IPS DF 6.9 (cell line): ENCODE measurements at regions not wholly inside any gene's neighbourhood (a gene's known extent, or its start where the extent isn't known, plus 50 kb on each side); places are given as distances from the start of the nearest gene placed in this dataset.
A peak's percentile ranks its signal among the peaks of the same experiment; 100 is the strongest.

ENCODE experiments used
- DNase-seq: peaks from one replicate; pipeline ENCODE4 v3.0.0-alpha.2; 2013; ENCODE audit warnings: low read depth, low spot score
- H3K27ac ChIP-seq: one replicate; pipeline ENCODE4 v1.5.1; 2013; ENCODE audit warnings: low read length, control low read depth
- H3K27me3 ChIP-seq: 2 replicates; pipeline ENCODE4 v1.6.1; 2013; ENCODE audit warnings: mild to moderate bottlenecking, low read length; ENCODE audit not compliant: control insufficient read depth, insufficient read depth
- H3K36me3 ChIP-seq: 2 replicates; pipeline ENCODE4 v1.6.1; 2013; ENCODE audit warnings: low read length; ENCODE audit not compliant: control insufficient read depth, insufficient read depth
- H3K4me1 ChIP-seq: 2 replicates; pipeline ENCODE4 v1.6.1; 2013; ENCODE audit warnings: low read length; ENCODE audit not compliant: control insufficient read depth, insufficient read depth
- H3K4me3 ChIP-seq: 2 replicates; pipeline ENCODE4 v1.5.1; 2013; ENCODE audit warnings: mild to moderate bottlenecking, low read length
- H3K9me3 ChIP-seq: 2 replicates; pipeline ENCODE4 v1.6.1; 2013; ENCODE audit warnings: low read length, inconsistent platforms; ENCODE audit not compliant: control insufficient read depth, insufficient read depth
- WGBS: extraction: QIAGEN DNeasy Blood & Tissue Kit; methylation state at CpG from one replicate; pipeline ENCODE4 v1.1.7; 2013; ENCODE audit warnings: mixed read lengths, missing lambda C conversion rate; ENCODE audit not compliant: insufficient read length, insufficient coverage; 5-methylcytosine and 5-hydroxymethylcytosine counted together

DNA sequence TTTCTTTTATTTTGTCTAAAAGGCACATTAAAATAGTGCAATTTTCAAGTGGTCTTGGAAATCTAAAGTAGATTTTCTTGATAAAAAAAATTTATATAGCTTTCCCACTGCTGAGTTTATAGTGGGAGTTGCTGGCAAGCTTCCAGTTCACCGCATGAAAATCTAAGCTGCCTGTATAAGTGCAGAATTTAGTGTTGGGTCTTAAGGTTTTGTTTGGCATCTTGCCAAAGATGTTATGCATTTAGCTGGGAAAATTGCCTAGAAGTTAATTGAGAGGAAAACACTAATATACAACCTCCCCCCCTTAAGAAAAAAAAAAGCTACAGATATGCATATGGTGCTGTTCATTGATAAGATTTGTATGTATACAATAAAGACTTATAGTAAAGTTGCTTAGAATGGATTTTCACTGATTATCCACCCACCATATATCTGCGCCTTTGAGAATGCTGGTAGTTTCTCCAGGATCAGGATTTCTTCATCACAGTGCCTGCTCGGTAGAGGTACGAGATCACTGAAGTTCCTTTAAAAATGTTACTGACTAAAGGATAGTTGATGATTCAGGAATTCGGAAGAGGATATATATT lies 803.2 kb upstream of the POU3F3 start:
- Histone ChIP-seq H3K36me3 (no peaks in the 10 kb centered on the region), H3K27me3 (no peaks in the 10 kb centered on the region), H3K4me3 (no peak overlapping the region), H3K27ac (no peak overlapping the region), H3K9me3 (no peaks in the 10 kb centered on the region), H3K4me1 (no peaks in the 10 kb centered on the region; the same call in 1 of the 2 replicates)
- DNase-seq, result no peak
- no CpG with 5 or more reads among the region's 5 CpGs for WGBS

- Histone ChIP-seq H3K27ac (no peak overlapping the region), H3K4me3 (no peak overlapping the region), H3K9me3 (no peaks in the 10 kb centered on the region), H3K27me3 (no peaks in the 10 kb centered on the region), H3K36me3 (no peaks in the 10 kb centered on the region), H3K4me1 (no peaks in the 10 kb centered on the region; the same call in 1 of the 2 replicates)
- no peak for DNase-seq
- no CpG with 5 or more reads among the region's 6 CpGs for WGBS
Measured at GRCh38 chr2:104051766-104052165, 802.1 kb upstream of the POU3F3 start.

GRCh38 chr2:104052356-104052755 lies 801.6 kb upstream of the POU3F3 start:
- no CpG with 5 or more reads among the region's 5 CpGs for WGBS
- DNase-seq, result no peak
- H3K4me3 ChIP-seq, result no peak overlapping the region
- H3K9me3 ChIP-seq, result no peaks in the 10 kb centered on the region
- H3K27me3 ChIP-seq, result no peaks in the 10 kb centered on the region
- H3K36me3 ChIP-seq, result no peaks in the 10 kb centered on the region
- H3K4me1 ChIP-seq, result no peaks in the 10 kb centered on the region; the same call in 1 of the 2 replicates
- H3K27ac ChIP-seq, result no peak overlapping the region

GRCh38 chr2:104056451-104056850 lies 797.5 kb upstream of the POU3F3 start:
- H3K4me3 ChIP-seq, result no peak overlapping the region
- no peaks in the 10 kb centered on the region for H3K36me3 ChIP-seq
- no peak overlapping the region for H3K27ac ChIP-seq
- no peaks in the 10 kb centered on the region; the same call in 1 of the 2 replicates for H3K4me1 ChIP-seq
- H3K27me3 ChIP-seq, result no peaks in the 10 kb centered on the region
- DNase-seq, result no peak
- H3K9me3 ChIP-seq, result no peaks in the 10 kb centered on the region
- WGBS, result no CpG with 5 or more reads among the region's 1 CpG

DNA sequence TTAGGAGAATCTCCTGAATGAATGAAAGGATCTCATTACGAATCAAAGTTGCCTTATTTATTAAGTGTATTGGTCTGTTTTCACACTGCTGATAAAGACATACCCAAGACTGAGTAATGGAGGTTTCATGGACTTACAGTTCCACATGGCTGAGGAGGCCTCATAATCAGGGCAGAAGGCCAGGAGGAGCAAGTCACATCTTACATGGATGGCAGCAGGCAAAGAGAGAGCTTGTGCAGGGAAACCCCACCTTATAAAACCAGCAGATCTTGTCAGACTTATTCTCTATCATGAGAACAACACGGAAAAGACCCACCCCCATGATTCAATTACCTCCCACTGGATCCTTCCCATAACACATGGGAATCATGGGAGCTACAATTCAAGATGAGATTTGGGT lies 785.2 kb upstream of the POU3F3 start:
- H3K36me3 ChIP-seq, result no peaks in the 10 kb centered on the region
- DNase-seq, result no peak
- H3K27me3 ChIP-seq, result no peaks in the 10 kb centered on the region
- H3K4me3 ChIP-seq, result no peak overlapping the region
- H3K9me3 ChIP-seq, result no peaks in the 10 kb centered on the region
- no peak overlapping the region for H3K27ac ChIP-seq
- no peaks in the 10 kb centered on the region for H3K4me1 ChIP-seq
- WGBS, result no CpG with 5 or more reads among the region's 2 CpGs

DNA sequence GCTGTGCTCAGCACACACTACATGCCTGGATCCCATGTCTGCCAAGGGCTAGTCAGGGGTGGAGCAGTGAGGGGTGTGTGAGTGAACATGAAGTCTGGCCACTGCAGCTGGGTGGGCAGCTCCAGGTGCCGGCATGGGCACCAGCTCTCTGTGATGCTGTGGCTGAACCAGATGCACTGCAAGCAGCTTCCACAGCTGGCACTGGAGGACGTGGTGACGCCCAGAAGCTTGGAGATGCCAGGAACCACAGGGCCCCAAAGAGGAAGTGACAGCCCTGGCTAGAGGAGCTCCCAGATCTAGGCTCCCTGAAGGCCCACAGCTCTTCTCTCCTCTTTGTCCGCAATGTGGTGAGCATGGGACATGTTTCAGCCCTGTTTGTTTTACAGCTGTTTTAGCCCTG lies 776.3 kb upstream of the POU3F3 start:
- DNase-seq, result no peak
- no peaks in the 10 kb centered on the region for H3K9me3 ChIP-seq
- WGBS, result no CpG with 5 or more reads among the region's 4 CpGs
- no peaks in the 10 kb centered on the region for H3K36me3 ChIP-seq
- no peaks in the 10 kb centered on the region for H3K4me1 ChIP-seq
- H3K4me3 ChIP-seq, result no peak overlapping the region
- no peak overlapping the region for H3K27ac ChIP-seq
- no peaks in the 10 kb centered on the region for H3K27me3 ChIP-seq

- Histone ChIP-seq H3K9me3 (no peaks in the 10 kb centered on the region), H3K27me3 (no peaks in the 10 kb centered on the region), H3K4me3 (no peak overlapping the region), H3K4me1 (no peaks in the 10 kb centered on the region), H3K27ac (no peak overlapping the region), H3K36me3 (no peaks in the 10 kb centered on the region)
- no peak for DNase-seq
- WGBS, result no CpG with 5 or more reads among the region's 9 CpGs
Measured at GRCh38 chr2:104078431-104079157, 775.3 kb upstream of the POU3F3 start.

DNA sequence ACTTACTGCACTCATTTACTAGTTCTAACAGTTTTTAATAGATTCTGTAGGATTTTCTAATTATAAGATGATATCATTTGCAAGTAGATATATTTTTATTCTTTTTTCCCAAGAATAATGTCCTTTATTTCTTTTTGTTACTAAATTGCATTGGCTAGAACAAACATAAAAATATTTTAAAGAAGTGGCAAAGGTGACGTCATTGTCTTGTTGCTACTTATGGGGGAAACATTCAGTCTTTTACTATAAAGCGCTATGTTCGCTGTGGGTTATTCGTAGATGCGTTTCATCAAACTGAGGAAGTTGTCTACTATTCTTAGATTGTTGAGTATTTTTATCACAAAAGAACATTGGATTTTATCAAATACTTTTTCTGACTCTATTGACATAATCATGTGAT lies 765.2 kb upstream of the POU3F3 start:
- Histone ChIP-seq H3K4me3 (no peak overlapping the region), H3K36me3 (no peaks in the 10 kb centered on the region), H3K27me3 (no peaks in the 10 kb centered on the region), H3K27ac (no peak overlapping the region), H3K9me3 (no peaks in the 10 kb centered on the region), H3K4me1 (no peaks in the 10 kb centered on the region)
- no CpG with 5 or more reads among the region's 5 CpGs for WGBS
- no peak for DNase-seq

DNA sequence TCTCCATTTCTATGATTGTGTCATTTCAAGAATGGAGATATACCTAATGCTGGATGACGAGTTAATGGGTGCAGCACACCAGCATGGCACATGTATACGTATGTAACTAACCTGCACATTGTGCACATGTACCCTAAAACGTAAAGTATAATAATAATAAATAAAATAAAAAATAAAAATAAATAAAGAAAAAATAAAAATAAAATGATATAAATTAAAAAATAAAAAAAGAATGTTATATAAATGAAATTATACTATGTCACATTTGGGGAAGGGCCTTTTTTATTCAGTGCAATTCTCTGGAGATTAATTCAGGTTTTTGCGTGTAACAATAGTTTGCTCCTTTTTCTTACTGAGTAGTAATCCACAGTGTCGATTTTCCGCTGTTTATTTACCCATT lies 763.5 kb upstream of the POU3F3 start:
- H3K27ac ChIP-seq, result no peak overlapping the region
- no peaks in the 10 kb centered on the region for H3K36me3 ChIP-seq
- DNase-seq, result no peak
- H3K4me3 ChIP-seq, result no peak overlapping the region
- WGBS, result no CpG with 5 or more reads among the region's 6 CpGs
- H3K9me3 ChIP-seq, result no peaks in the 10 kb centered on the region
- no peaks in the 10 kb centered on the region for H3K4me1 ChIP-seq
- no peaks in the 10 kb centered on the region for H3K27me3 ChIP-seq

DNA sequence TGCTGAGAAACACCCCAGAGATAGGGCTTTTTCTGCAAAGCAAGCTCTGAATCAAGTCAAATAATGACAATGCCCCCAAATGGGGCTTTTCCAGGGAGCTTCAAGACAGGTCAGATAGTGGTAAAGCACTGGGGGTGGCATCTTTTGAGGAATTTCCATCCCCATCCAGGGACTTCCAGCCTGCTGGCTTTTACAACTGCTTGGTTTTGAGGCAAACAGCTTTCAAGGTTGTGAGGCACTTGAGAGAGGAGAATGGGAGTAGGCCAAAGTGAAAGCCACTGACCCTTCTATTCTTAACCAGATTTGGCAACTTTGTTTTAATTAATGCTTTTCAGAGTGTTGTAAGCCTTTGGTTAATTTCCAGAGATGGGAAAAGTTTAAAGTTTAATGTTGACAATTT lies 762.0 kb upstream of the POU3F3 start:
- Histone ChIP-seq H3K4me3 (no peak overlapping the region), H3K27ac (no peak overlapping the region), H3K4me1 (no peaks in the 10 kb centered on the region), H3K36me3 (no peaks in the 10 kb centered on the region), H3K27me3 (no peaks in the 10 kb centered on the region), H3K9me3 (no peaks in the 10 kb centered on the region)
- DNase-seq, result peak; percentile 16

DNA sequence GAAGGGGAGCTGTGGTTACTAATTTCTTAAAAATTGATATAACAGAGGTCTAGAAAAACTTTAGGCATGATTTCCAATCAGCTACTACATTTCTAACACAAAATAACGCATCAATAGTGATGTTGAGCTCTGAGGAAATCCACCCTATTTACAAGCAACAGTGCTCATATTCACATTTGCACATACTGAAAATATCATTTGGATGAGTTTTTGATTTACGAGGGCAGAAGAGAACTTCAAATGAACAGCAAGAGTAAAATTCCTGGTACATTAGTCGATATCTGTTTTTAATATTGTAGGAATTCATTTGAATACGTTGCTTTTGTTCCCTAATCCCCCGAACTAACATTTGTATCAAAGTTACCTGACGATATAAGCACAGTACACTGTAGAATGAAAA lies 761.0 kb upstream of the POU3F3 start:
- no peaks in the 10 kb centered on the region for H3K4me1 ChIP-seq
- no peaks in the 10 kb centered on the region for H3K27me3 ChIP-seq
- no peak for DNase-seq
- no CpG with 5 or more reads among the region's 6 CpGs for WGBS
- no peak overlapping the region for H3K4me3 ChIP-seq
- no peaks in the 10 kb centered on the region for H3K36me3 ChIP-seq
- no peak overlapping the region for H3K27ac ChIP-seq
- no peaks in the 10 kb centered on the region for H3K9me3 ChIP-seq
